ENCODE measurements at regions not wholly inside any gene's neighbourhood (a gene's known extent, or its start where the extent isn't known, plus 50 kb on each side); places are given as distances from the start of the nearest gene placed in this dataset.

DNA sequence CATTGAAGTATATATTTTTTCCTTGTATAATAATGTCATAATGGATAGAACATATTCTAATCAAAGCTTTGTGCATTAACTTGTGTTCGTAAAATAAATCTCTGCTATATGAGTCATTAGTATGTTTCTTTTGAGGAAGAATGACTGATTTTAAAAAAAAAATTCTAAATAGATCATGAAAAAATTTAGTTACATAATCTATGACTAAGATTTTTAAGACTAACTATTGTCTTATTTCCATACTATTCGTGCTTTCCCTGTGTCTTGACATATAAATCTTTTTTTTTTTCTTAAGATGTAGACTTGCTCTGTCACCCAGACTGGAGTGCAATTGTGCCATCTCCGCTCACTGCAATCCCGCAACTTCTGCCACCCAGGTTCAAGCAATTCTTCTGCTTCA, 226.1 kb downstream of the DSEL start:
- DNase-seq (ENCODE audit: low spot score) = no peak

- no peak for DNase-seq (ENCODE audit: low spot score)
Measured at GRCh38 chr18:67285583-67285982, 230.9 kb downstream of the DSEL start.

GRCh38 chr18:67282796-67283195, 233.7 kb downstream of the DSEL start:
- DNase-seq (ENCODE audit: low spot score) = no peak

DNA sequence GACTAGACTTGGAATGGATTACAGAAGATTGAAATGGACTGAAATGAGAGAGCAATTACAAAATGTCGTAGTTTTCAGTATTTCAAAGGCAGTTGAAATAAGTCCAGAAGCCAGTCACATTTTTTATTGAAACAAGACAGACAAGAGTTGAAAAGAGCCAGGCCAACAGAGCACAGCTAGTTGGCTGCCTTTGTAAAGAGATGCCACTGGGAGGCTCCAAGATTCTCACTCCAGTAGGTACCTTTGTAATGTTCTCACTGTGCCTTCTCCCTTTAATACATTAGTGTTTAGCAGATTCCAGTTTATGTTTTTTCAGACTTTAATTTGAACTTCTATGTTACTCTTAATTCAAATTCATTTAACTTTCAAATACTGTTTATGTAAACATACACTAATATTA, 234.8 kb downstream of the DSEL start:
- no peak for DNase-seq (ENCODE audit: low spot score)

DNA sequence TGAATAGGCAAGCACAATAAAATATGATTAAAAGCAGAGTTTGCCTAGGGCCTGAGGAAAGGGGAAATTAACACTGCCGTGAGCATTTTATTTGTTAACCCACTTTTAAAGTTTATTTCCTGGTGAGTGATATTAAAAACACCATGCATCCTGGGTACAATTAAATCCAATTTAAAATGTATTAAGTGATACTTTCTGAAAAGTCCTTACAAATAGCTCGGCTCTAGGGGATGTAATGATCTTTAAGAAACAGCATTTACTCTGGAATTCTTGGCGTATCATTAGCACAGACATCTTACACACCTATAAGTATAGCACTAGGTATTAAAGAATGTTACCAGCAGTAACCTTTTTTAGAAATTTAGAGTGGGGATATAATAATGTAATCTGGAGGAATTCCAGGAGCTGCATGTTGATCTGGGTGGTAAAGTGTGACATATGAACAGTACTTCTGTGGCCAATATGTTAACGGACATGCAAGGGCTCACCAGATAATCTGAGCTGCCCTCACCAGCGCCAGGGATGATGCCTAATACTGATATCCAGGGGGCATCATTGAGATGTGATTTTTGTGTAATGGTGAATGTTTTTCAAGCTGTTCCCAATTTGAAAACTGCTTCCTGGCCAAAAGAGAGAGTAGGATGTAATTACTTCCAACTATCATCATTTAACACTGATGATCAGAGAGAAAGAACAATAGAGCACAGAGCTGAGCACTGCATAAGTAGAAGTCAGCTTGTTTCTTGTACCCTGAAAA, 235.9 kb downstream of the DSEL start:
- DNase-seq (ENCODE audit: low spot score) = no peak

- no peak for DNase-seq (ENCODE audit: low spot score)
Measured at GRCh38 chr18:67279988-67280387, 236.5 kb downstream of the DSEL start.

DNA sequence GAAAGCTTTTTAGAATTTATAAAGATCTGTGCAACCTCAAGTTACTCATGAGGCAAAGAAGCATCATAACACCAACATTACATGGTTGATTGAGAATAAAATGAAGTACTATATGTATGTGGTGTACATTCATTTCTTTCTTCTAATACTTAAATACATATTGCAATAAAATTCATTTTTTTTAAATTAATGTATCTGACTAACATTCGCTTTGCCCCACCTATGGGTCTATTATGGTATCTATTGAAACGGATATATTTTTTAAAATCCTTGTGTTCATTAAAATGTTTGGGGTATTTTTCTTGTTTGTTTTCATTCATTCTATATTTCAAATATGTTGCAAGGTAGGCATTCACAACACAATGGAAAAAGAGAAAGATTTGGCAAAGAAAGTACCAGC, 237.5 kb downstream of the DSEL start:
- DNase-seq (ENCODE audit: low spot score) = no peak

DNA sequence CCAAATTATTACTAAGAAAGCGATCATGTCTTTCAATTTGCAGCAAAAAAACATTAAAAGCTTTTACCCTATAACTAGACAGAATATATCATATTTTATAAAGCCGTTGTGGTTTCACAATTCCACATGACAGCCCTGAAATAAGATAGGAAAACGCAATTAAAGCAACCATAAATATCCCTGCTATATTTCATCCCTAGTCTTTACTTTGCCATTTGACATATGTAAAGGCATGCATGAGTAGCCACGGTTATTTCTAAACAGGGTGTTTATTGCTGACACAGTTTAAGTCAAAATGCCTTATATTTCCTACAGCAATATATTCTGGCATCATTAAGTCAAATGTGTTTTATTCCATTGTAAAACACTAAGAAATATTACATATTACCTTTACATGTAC, 239.9 kb downstream of the DSEL start:
- no peak for DNase-seq (ENCODE audit: low spot score)

DNA sequence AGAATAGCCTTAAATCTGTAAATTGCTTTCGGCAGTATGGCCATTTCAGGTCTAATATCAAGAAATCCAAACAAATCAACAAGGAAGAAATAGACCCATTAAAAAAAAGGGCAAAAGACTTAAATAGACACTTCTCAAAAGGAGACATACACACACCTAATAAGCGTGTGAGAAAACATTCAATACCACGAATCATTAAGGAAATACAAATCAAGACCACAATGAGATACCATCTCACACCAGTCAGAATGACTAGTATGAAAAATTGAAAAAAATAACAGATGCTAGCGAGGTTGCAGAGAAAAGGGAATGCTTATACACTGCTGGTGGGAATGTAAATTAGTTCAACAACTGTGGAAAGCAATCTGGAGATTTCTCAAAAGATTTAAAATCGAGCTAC, 243.2 kb downstream of the DSEL start:
- DNase-seq (ENCODE audit: low spot score) = no peak

DNA sequence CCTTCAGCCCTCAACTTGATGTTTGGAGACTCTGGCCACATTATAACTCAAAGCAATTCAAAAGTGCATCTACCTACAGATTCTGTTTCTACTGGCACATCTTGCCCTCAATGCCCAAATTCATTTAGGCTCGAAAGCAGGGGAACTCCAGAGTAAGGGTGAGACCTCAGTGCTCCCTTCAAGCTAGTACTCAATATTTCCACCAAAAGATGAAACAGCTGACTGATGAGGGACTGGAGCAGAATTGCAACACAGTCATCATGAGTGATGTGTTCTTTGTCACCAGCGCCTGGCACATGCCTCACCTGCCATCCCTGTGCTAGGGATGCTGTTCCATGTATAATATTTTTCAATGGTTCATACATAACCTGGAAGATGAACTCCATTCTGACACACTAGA, 247.3 kb downstream of the DSEL start:
- no peak for DNase-seq (ENCODE audit: low spot score)

GRCh38 chr18:67268530-67268929, 248.0 kb downstream of the DSEL start:
- DNase-seq (ENCODE audit: low spot score) = no peak

DNA sequence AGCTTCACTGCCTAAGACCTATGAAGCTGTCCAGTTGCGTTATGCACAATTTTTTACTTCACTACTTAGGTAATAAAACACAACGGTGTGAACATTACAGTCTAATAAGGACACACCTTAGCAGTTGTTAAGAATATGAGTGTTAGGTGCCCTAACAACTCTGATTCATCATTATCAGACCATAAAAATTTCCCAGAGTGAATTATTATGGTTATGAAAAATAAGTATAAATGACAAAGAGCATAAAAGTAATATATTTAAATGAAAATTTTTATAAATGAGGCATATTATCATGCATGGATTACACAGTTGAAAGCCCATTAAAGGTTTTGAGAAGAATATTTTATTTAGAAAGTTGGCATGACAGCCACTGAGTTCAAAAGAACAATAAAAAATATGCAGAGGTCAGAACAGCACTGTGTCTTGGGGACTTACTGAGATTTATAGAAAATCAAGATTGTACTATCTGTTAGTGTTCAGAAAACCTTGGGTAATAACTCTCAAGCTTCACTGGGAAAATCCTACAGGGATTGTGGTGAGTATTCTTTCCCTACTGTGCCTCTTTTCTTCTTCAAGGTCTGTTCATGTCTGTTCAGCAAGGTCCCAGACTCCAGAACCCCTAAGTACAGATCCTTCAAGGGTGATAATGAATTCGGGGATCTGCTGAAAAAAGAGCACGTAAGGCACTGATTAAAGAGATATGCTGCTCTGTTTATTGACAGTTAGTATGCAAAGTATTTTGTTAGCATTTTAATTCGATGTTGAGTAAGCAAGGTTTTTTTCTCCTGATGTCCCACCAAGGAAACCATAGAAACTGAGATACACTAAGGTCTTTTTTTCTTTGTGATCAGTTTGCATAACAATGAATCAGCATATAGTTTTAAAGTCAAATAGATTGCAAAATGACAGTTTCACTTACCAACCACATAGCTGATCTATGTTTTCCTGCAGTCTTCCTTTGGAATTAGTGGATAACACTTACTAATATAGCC, 250.0 kb downstream of the DSEL start:
- no peak for DNase-seq (ENCODE audit: low spot score)

DNA sequence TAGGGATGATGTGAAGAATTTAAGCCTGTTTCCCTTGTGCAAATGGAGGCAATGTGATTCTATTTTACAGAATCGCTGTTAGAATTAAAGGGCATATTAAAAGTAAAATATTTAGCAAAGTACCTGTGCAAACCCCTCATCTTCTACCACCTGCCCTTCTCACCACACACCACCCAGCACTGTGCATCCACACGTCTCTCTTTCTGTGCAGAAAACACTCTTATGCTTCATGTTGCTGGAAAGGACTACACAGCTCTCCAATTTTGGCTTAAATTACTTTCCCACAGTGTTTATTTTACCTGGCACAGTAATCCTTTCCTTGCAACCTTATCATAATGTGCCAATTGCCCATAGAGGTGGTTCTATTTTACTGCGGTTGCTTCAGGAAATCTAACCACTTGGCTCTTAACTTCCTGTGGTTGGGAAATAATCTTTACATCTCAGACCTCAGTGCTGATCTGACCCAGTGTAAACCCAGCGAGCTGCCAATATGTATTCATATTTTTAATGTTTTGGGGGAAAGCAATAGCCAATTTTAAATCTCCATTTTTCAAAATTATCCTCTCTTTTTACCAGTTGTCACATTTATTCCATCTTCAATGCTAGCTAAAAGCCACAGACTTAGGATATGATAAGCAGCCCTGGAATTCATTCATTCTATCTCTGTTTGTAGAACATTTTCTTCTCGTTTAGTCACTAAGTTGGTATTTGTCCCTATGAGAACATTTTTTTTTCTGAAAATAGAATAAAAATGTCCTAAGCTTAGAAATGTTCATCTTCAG, 250.9 kb downstream of the DSEL start:
- no peak for DNase-seq (ENCODE audit: low spot score)

DNA sequence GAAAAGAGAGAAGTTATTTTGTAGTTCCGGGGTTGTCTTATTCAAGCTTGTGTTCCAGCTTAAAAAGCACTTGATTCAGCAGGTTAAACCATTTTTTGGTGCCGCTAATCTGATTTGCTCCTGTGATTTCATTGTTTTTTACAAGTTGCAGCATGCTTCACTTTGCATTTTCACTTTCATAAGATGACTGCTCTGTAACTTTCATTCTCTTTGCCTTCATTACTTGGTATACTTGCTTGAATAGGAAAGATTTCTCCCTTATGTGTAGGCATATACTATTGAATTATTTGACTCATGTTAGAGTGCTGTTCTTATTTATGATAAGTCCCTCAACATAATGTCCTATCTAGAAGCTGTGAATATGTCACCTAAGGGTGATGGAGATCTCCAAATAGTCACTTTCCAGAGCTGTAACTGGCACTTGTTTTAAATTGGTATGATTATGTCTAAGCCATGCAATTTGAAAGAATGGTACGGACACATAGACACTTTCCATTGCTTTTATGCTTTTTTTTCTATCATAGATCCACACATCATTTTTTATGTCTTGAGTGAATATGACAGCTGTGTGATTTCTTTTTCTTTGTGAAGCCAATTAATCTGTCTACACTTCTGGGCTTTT, 254.5 kb downstream of the DSEL start:
- DNase-seq (ENCODE audit: low spot score) = no peak

- no peak for DNase-seq (ENCODE audit: low spot score)
Measured at GRCh38 chr18:67260841-67261240, 255.7 kb downstream of the DSEL start.

- DNase-seq (ENCODE audit: low spot score) = no peak
Measured at GRCh38 chr18:67250776-67251424, 265.6 kb downstream of the DSEL start.

DNA sequence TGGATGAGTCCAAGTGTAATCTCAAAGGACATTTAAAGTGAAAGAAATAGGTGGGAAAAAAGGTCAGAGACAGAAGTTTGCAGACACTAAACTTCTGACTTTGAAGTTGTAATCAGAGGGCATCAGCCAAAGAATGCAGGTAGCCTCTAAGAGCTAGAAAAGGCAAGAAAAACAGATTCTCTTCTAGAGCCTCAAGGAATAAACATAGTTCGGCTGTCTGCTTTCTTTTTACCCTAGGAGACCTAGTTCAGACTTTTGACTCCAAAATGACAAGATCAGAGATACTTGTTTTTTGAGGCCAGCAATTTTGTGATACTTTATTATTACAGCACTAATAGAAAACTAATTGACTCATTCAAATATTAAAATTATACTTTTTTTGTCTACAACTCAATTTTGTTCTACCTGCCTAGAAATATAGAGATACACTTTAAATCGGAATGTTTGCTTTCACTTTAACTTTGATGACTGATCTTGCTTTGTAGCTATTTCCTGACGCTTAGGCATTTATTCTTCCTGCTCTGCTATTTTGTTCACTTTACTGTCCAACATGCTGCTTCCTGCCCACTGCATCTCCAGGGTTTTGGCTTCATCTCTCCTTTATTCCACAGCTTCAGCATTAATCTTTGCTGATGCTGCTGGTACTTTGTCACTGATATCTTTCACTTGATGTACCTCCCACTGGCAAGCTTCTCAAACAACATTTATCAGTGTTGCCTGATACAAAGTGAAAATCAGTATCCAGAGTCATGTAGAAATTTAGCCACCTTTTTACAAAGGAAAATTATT, 272.5 kb downstream of the DSEL start:
- DNase-seq (ENCODE audit: low spot score) = no peak

DNA sequence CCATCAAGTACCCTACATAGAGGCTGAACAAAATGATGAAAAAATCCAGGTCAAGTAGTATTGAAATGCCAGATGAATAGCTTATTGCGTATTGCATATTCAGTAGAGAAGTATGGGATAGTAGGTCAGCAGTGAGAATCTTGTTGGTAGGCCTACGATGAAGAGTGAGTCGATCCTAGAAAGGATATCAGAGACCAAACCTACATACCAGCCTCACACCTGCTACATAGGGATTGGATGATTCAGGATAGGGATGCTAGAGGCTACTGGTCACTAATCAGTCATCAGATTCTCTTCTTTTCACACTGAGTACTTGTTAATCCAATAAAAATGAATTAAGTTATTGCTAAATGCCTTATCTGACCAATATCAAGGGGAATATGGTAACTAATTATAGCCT, 274.5 kb downstream of the DSEL start:
- DNase-seq (ENCODE audit: low spot score) = no peak

GRCh38 chr18:67241299-67241698, 275.2 kb downstream of the DSEL start:
- no peak for DNase-seq (ENCODE audit: low spot score)

DNA sequence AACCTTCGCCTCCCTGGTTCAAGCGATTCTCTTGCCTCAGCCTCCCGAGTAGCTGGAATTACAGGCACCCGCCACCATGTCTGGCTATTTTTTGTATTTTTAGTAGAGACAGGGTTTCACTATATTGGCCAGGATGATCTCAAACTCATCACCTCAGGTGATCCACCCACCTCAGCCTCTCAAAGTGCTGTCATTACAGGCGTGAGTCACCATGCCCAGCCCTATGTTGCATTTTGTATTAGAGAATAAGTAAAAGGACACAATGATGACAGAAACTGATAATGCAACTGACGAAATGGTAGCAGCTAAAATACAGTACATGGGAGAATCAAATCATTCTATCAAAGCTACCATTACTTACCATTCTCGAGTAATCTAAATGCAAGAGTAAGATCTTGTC, 276.7 kb downstream of the DSEL start:
- no peak for DNase-seq (ENCODE audit: low spot score)

DNA sequence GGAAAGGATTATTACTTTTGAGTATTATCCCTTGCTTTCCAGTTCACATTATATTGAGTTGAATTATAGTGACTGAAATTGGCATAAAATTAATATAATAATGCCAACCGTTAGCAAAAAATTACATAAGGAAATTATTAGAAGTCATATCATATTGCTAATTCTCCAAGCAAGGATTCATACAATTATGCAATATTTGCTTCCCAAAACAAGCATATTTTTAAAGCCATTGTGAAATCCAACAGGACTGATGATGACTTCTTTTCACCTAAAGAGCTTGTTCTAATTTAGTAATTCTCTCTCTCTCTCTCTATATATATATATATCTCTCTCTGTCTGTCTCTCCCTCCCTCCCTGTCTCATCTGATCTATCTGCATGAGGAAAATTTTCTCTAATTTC, 283.5 kb downstream of the DSEL start:
- DNase-seq (ENCODE audit: low spot score) = no peak

Data from left forelimb (tissue), 1 donor.